GM10266 (cell line): ENCODE measurements at regions not wholly inside any gene's neighbourhood (a gene's known extent, or its start where the extent isn't known, plus 50 kb on each side); places are given as distances from the start of the nearest gene placed in this dataset.
"Not testable (repeated sequence)": the region's sequence is repeated elsewhere in the genome, so short reads cannot be mapped to it uniquely, and the experiment has no call there.

Experiments used
- DNase-seq: peaks from one replicate; pipeline ENCODE4 v3.0.0; 2012; ENCODE audit errors: extremely low spot score
- CTCF ChIP-seq: IDR thresholded peaks from 2 replicates; pipeline ENCODE4 v1.5.1; 2012; ENCODE audit warnings: mild to moderate bottlenecking, low read depth; ENCODE audit not compliant: control insufficient read depth, insufficient read depth; ENCODE audit errors: missing control alignments

GRCh38 chr16:16933861-16934260 lies 536.9 kb downstream of the XYLT1 start:
- no peak for DNase-seq
- no peak for TF ChIP-seq CTCF

GRCh38 chr16:16934660-16935059 lies 536.1 kb downstream of the XYLT1 start:
- no peak for DNase-seq
- TF ChIP-seq CTCF = no peak

GRCh38 chr16:16935909-16936308 lies 534.9 kb downstream of the XYLT1 start:
- DNase-seq = not testable (repeated sequence)

- DNase-seq = no peak
- no peak for TF ChIP-seq CTCF
These were observed 533.2 kb downstream of the XYLT1 start for GRCh38 chr16:16937576-16937975.

- no peak for TF ChIP-seq CTCF
- DNase-seq = no peak
These were observed 532.8 kb downstream of the XYLT1 start for GRCh38 chr16:16938009-16938408.

- DNase-seq = no peak
- no peak for TF ChIP-seq CTCF
These were observed 531.8 kb downstream of the XYLT1 start for GRCh38 chr16:16938980-16939379.

- TF ChIP-seq CTCF = no peak
- DNase-seq = no peak
These were observed 530.4 kb downstream of the XYLT1 start for GRCh38 chr16:16940351-16940750.

GRCh38 chr16:16942849-16943248 lies 527.9 kb downstream of the XYLT1 start:
- DNase-seq = not testable (repeated sequence)
